Activated CD4-positive, alpha-beta T cell treated with anti-CD3 and anti-CD28 coated beads, Interleukin-2, amount 50 U/mL, for 16 hours (primary cell): ENCODE measurements at regions not wholly inside any gene's neighbourhood (a gene's known extent, or its start where the extent isn't known, plus 50 kb on each side); places are given as distances from the start of the nearest gene placed in this dataset.

Source experiments
- DNase-seq: peaks from one replicate; pipeline ENCODE4 v3.0.0-alpha.2; 2020

GRCh38 chr2:147792966-147793617 is 51.7 kb upstream of the ACVR2A start:
- DNase-seq: no peak

GRCh38 chr2:147790580-147790979 is 54.2 kb upstream of the ACVR2A start:
- DNase-seq: no peak

GRCh38 chr2:147789720-147790119 is 55.1 kb upstream of the ACVR2A start:
- DNase-seq: no peak

- DNase-seq: no peak
These were observed 55.5 kb upstream of the ACVR2A start for GRCh38 chr2:147789287-147789686.

GRCh38 chr2:147782141-147782930 is 62.5 kb upstream of the ACVR2A start:
- no peak for DNase-seq

- no peak for DNase-seq
These were observed 65.4 kb upstream of the ACVR2A start for GRCh38 chr2:147779440-147779839.

GRCh38 chr2:147777394-147777793 is 67.4 kb upstream of the ACVR2A start:
- DNase-seq: no peak

GRCh38 chr2:147774805-147775204 is 70.0 kb upstream of the ACVR2A start:
- no peak for DNase-seq

GRCh38 chr2:147773479-147773878 is 71.3 kb upstream of the ACVR2A start:
- DNase-seq: no peak

GRCh38 chr2:147772781-147773180 is 72.0 kb upstream of the ACVR2A start:
- DNase-seq: no peak

GRCh38 chr2:147763861-147764260 is 81.0 kb upstream of the ACVR2A start:
- DNase-seq: no peak

GRCh38 chr2:147760984-147761383 is 83.8 kb upstream of the ACVR2A start:
- no peak for DNase-seq

- DNase-seq: no peak
These were observed 85.3 kb upstream of the ACVR2A start for GRCh38 chr2:147759536-147759935.

GRCh38 chr2:147758821-147759220 is 86.0 kb upstream of the ACVR2A start:
- DNase-seq: no peak

- no peak for DNase-seq
These were observed 88.8 kb upstream of the ACVR2A start for GRCh38 chr2:147756069-147756468.

- DNase-seq: no peak
These were observed 104.5 kb upstream of the ACVR2A start for GRCh38 chr2:147740211-147740927.

- DNase-seq: no peak
These were observed 105.3 kb upstream of the ACVR2A start for GRCh38 chr2:147739508-147739907.

GRCh38 chr2:147718831-147719230 is 126.0 kb upstream of the ACVR2A start:
- DNase-seq: no peak

- DNase-seq: no peak
These were observed 127.9 kb upstream of the ACVR2A start for GRCh38 chr2:147716906-147717305.

- DNase-seq: no peak
These were observed 129.0 kb upstream of the ACVR2A start for GRCh38 chr2:147715807-147716206.

- DNase-seq: no peak
These were observed 130.2 kb upstream of the ACVR2A start for GRCh38 chr2:147714582-147714981.

GRCh38 chr2:147713349-147713748 is 131.5 kb upstream of the ACVR2A start:
- no peak for DNase-seq

- DNase-seq: no peak
These were observed 132.8 kb upstream of the ACVR2A start for GRCh38 chr2:147712051-147712450.

- DNase-seq: no peak
These were observed 133.8 kb upstream of the ACVR2A start for GRCh38 chr2:147711031-147711430.
